ENCODE measurements at regions not wholly inside any gene's neighbourhood (a gene's known extent, or its start where the extent isn't known, plus 50 kb on each side); places are given as distances from the start of the nearest gene placed in this dataset.

GRCh38 chr1:229035054-229035747 is 235.7 kb upstream of the RAB4A start:
- Histone ChIP-seq H3K4me3 (no peak overlapping the region), H3K27me3 (ENCODE audit: insufficient read depth in 3 of 3, low read length in 2 of 3) (peaks cover 0 to 6% (median 0%) of the 10 kb centered on the region in 3 donors), H3K27ac (no peak overlapping the region), H3K9me3 (no peaks in the 10 kb centered on the region), H3K36me3 (ENCODE audit: insufficient read depth in 1 of 2, low read depth in 1 of 2) (no peaks in the 10 kb centered on the region), H3K4me1 (no peaks in the 10 kb centered on the region)
- intact Hi-C loops (cut with DNase I) = no loop called here
- DNase-seq (no peak), ATAC-seq (no peak)
- TF ChIP-seq, protein P1, sequence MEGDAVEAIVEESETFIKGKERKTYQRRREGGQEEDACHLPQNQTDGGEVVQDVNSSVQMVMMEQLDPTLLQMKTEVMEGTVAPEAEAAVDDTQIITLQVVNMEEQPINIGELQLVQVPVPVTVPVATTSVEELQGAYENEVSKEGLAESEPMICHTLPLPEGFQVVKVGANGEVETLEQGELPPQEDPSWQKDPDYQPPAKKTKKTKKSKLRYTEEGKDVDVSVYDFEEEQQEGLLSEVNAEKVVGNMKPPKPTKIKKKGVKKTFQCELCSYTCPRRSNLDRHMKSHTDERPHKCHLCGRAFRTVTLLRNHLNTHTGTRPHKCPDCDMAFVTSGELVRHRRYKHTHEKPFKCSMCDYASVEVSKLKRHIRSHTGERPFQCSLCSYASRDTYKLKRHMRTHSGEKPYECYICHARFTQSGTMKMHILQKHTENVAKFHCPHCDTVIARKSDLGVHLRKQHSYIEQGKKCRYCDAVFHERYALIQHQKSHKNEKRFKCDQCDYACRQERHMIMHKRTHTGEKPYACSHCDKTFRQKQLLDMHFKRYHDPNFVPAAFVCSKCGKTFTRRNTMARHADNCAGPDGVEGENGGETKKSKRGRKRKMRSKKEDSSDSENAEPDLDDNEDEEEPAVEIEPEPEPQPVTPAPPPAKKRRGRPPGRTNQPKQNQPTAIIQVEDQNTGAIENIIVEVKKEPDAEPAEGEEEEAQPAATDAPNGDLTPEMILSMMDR (IDR thresholded peaks at IDR 0.05) = no peak
- 85 to 89% (median 89%) methylated on average over 6 of the region's 6 CpGs for WGBS, 3 donors

GRCh38 chr1:229035748-229036082 is 235.2 kb upstream of the RAB4A start:
- Histone ChIP-seq H3K4me1 (no peaks in the 10 kb centered on the region), H3K36me3 (ENCODE audit: insufficient read depth in 1 of 2, low read depth in 1 of 2) (no peaks in the 10 kb centered on the region), H3K9me3 (no peaks in the 10 kb centered on the region), H3K4me3 (no peak overlapping the region), H3K27me3 (ENCODE audit: insufficient read depth in 3 of 3, low read length in 2 of 3) (peaks cover 0 to 7% (median 0%) of the 10 kb centered on the region in 3 donors), H3K27ac (no peak overlapping the region)
- intact Hi-C loops (cut with DNase I) = no loop called here
- TF ChIP-seq, protein P1 (IDR thresholded peaks at IDR 0.05) = no peak
- DNase-seq (no peak), ATAC-seq (no peak)
- 64 to 75% (median 66%) methylated on average over 2 of the region's 2 CpGs for WGBS, 3 donors

DNA sequence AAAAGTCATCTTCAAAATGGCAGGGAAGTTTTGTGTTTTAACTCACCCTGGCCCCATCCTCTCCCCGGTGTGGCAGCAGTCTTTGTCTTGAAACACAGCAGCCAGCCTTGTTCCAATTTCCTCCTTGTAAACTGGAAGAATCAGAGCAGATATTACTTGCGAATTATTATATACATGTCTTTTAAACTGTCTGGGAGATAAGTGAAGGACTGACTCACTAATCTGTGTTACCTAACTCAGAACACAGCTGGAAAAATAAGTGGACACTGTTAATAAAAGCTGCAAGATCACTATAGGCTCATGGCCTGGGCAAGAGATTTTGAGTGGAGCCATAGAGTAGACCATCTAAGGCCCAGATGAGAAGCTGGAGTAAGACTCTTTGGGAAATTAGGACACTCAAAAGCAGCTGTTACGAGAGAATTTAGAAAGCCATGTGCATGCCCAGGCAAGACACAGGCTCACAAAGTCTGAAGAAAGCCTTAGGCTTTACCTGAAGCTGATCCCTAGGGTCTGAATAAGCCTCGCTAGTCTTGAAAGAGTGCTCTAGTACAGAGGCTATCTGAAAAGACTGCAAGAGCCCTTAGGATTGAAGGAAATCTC is 233.0 kb upstream of the RAB4A start:
- H3K27ac ChIP-seq = no peak overlapping the region
- ATAC-seq (no peak), DNase-seq (no peak)
- 95 to 97% (median 95%) methylated on average over 4 of the region's 4 CpGs for WGBS, 3 donors
- intact Hi-C loops (cut with DNase I) = no loop called here
- H3K4me1 ChIP-seq = no peaks in the 10 kb centered on the region
- H3K36me3 ChIP-seq (ENCODE audit: insufficient read depth in 1 of 2, low read depth in 1 of 2) = no peaks in the 10 kb centered on the region
- no peak overlapping the region for H3K4me3 ChIP-seq
- H3K27me3 ChIP-seq (ENCODE audit: insufficient read depth in 3 of 3, low read length in 2 of 3) = peaks cover 0 to 7% (median 0%) of the 10 kb centered on the region in 3 donors
- TF ChIP-seq, protein P1 (IDR thresholded peaks at IDR 0.05) = no peak
- H3K9me3 ChIP-seq = no peaks in the 10 kb centered on the region

DNA sequence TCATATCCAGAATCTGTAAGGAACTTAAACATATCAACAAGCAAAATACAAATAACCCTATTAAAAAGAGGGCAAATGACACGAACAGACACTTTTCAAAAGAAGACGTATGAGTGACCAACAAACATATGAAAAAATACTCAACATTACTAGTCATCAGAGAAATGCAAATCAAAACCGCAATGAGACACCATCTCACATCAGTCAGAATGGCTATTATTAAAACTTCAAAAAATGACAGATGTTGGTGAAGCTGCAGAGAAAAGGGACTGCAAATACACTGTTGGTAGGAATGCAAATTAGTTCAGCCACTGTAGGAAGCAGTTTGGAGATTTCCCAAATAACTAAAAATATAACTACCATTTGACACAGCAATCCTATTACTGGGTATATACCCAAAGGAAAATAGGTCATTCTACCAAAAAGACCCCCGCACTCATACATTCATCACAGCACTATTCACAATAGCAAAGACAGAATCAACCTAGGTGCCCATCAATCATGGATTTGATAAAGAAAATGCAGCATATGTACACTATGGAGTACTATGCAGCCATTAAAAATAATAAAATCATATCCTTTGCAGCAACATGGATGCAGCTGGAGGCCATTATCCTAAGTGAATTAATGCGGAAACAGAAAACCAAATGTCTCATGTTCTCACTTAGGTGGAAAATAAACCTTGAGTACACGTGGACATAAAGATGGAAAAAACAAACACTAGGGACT is 230.1 kb upstream of the RAB4A start:
- ATAC-seq (no peak), DNase-seq (no peak)
- Histone ChIP-seq H3K27ac (no peak overlapping the region), H3K9me3 (no peaks in the 10 kb centered on the region), H3K4me1 (no peaks in the 10 kb centered on the region), H3K36me3 (ENCODE audit: insufficient read depth in 1 of 2, low read depth in 1 of 2) (no peaks in the 10 kb centered on the region), H3K4me3 (no peak overlapping the region), H3K27me3 (ENCODE audit: insufficient read depth in 3 of 3, low read length in 2 of 3) (peaks cover 0 to 7% (median 0%) of the 10 kb centered on the region in 3 donors)
- intact Hi-C loops (cut with DNase I) = no loop called here
- TF ChIP-seq, protein P1 (IDR thresholded peaks at IDR 0.05) = no peak
- 91 to 94% (median 91%) methylated on average over 6 of the region's 6 CpGs for WGBS, 3 donors

Data from psoas muscle (tissue), 7 donors.